SK-N-SH (cell line): ENCODE measurements at regions not wholly inside any gene's neighbourhood (a gene's known extent, or its start where the extent isn't known, plus 50 kb on each side); places are given as distances from the start of the nearest gene placed in this dataset.

Source experiments
- CTCF ChIA-PET: fragments of 300-600, 350-600 bp; formaldehyde crosslinking; extraction: SDS; loops from one replicate; lab custom pipeline; 2021; lab: Yijun Ruan, JAX
- POLR2A ChIA-PET: fragments of 350-600 bp; sonication (Branson Sonifier 250); formaldehyde crosslinking; extraction: SDS; loops from one replicate; lab custom pipeline; 2020; ENCODE audit warnings: antibody characterized with exemption, inconsistent platforms; lab: Yijun Ruan, JAX
- DNase-seq: peaks from one replicate; pipeline ENCODE4 v3.0.0; 2012
- H2AFZ ChIP-seq: fragments of 200-600 bp; sonication (generic); 2 replicates; pipeline ENCODE4 v1.8.1; 2016; ENCODE audit warnings: antibody characterized with exemption, mild to moderate bottlenecking, low read depth
- H3F3A ChIP-seq: fragments of 200-600 bp; sonication (generic); replicated peaks from 2 replicates; pipeline ENCODE3; 2016; ENCODE audit warnings: antibody characterized with exemption, mild to moderate bottlenecking; ENCODE audit not compliant: insufficient read depth
- H3K27ac ChIP-seq, 2 experiments: fragments of 200-500 bp in 1 of 2; fragments of 200-600 bp in 1 of 2; sonication (Bioruptor generic) in 1 of 2; sonication (generic), shearing (Covaris generic) in 1 of 2; 2 replicates each; pipeline versions ENCODE4 v1.5.1 to v1.6.1; 2014 to 2016; ENCODE audit warnings: low read depth in 2 of 2, inconsistent platforms in 1 of 2, low read length in 1 of 2, mild to moderate bottlenecking in 1 of 2, mixed read lengths in 1 of 2
- H3K27me3 ChIP-seq: fragments of 200-600 bp; sonication (generic), shearing (Covaris generic); 2 replicates; pipeline ENCODE4 v1.6.1; 2016; ENCODE audit warnings: mixed run types; ENCODE audit not compliant: insufficient read depth
- H3K36me3 ChIP-seq, 2 experiments: fragments of 200-500 bp in 1 of 2; fragments of 200-600 bp in 1 of 2; sonication (Bioruptor generic) in 1 of 2; sonication (generic) in 1 of 2; replicated peaks in 1 of 2; 2 replicates each; pipeline versions ENCODE3 to v1.5.1; 2014 to 2016; ENCODE audit warnings: low read length in 1 of 2, mild to moderate bottlenecking in 1 of 2; ENCODE audit not compliant: insufficient read depth in 2 of 2, control insufficient read depth in 1 of 2
- H3K4me1 ChIP-seq, 2 experiments: fragments of 200-500 bp in 1 of 2; fragments of 200-600 bp in 1 of 2; sonication (Bioruptor generic) in 1 of 2; sonication (generic), shearing (Covaris generic) in 1 of 2; 2 replicates each; pipeline versions ENCODE4 v1.5.1 to v1.6.1; 2014 to 2016; ENCODE audit warnings: low read depth in 1 of 2, low read length in 1 of 2, mixed run types in 1 of 2; ENCODE audit not compliant: insufficient read depth in 2 of 2, control insufficient read depth in 1 of 2
- H3K4me2 ChIP-seq: fragments of 200-600 bp; sonication (generic), shearing (Covaris generic); 2 replicates; pipeline ENCODE4 v1.6.1; 2017; ENCODE audit warnings: mixed run types
- H3K4me3 ChIP-seq, 2 experiments: fragments of 200-500 bp in 1 of 2; fragments of 200-600 bp in 1 of 2; sonication (Bioruptor generic) in 1 of 2; sonication (generic), shearing (Covaris generic) in 1 of 2; 2 replicates each; pipeline versions ENCODE4 v1.5.1 to v1.8.1; 2014 to 2016; ENCODE audit warnings: low read depth in 2 of 2, inconsistent platforms in 1 of 2, low read length in 1 of 2, mild to moderate bottlenecking in 1 of 2, mixed read lengths in 1 of 2, moderate library complexity in 1 of 2
- H3K79me2 ChIP-seq: fragments of 200-600 bp; sonication (generic); 2 replicates; pipeline ENCODE4 v1.8.1; 2017; ENCODE audit warnings: mild to moderate bottlenecking; ENCODE audit not compliant: insufficient read depth
- H3K9ac ChIP-seq: fragments of 200-600 bp; sonication (generic); 2 replicates; pipeline ENCODE4 v1.6.1; 2017; ENCODE audit warnings: mixed run types
- H3K9me2 ChIP-seq: fragments of 200-600 bp; sonication (generic); 2 replicates; pipeline ENCODE4 v1.6.1; 2017; ENCODE audit warnings: mixed run types
- H3K9me3 ChIP-seq: fragments of 200-600 bp; sonication (generic); 2 replicates; pipeline ENCODE4 v1.6.1; 2017; ENCODE audit warnings: mixed run types, mild to moderate bottlenecking, moderate library complexity
- H4K20me1 ChIP-seq: fragments of 200-600 bp; sonication (generic); 2 replicates; pipeline ENCODE4 v1.6.1; 2017; ENCODE audit warnings: mild to moderate bottlenecking, mixed run types; ENCODE audit not compliant: insufficient read depth
- EZH2phosphoT487 ChIP-seq: fragments of 200-600 bp; sonication (generic); IDR thresholded peaks from 2 replicates; pipeline ENCODE4 v1.6.1; 2017; ENCODE audit warnings: low read depth, mixed run types, mild to moderate bottlenecking, antibody characterized with exemption, moderate library complexity, borderline replicate concordance
- FOXM1 ChIP-seq: IDR thresholded peaks from 2 replicates; pipeline ENCODE4 v1.4.0; 2012; ENCODE audit warnings: low read depth, mild to moderate bottlenecking
- IRF3 ChIP-seq: fragments of 150-350 bp; IDR thresholded peaks from 2 replicates; pipeline ENCODE4 v1.6.1; 2016; ENCODE audit warnings: mild to moderate bottlenecking, low read depth, low read length
- JUND ChIP-seq: IDR thresholded peaks from 2 replicates; pipeline ENCODE4 v1.4.0; 2012
- NFIC ChIP-seq: IDR thresholded peaks from 2 replicates; pipeline ENCODE4 v1.4.0; 2012; ENCODE audit warnings: borderline replicate concordance
- NRF1 ChIP-seq: IDR thresholded peaks from 2 replicates; pipeline ENCODE4 v1.6.1; 2012; ENCODE audit warnings: low read depth, mild to moderate bottlenecking, low read length
- PBX3 ChIP-seq: IDR thresholded peaks from 2 replicates; pipeline ENCODE4; 2012
- RAD21 ChIP-seq: IDR thresholded peaks from 2 replicates; pipeline ENCODE4 v1.6.1; 2012; ENCODE audit warnings: mild to moderate bottlenecking, low read length
- REST ChIP-seq: IDR thresholded peaks from 2 replicates; pipeline ENCODE4 v1.6.1; 2012; ENCODE audit warnings: mild to moderate bottlenecking, low read depth, low read length, moderate library complexity
- RXRA ChIP-seq: IDR thresholded peaks from 2 replicates; pipeline ENCODE4 v1.4.0; 2012; ENCODE audit warnings: low read depth, mild to moderate bottlenecking, borderline replicate concordance
- TAF1 ChIP-seq: IDR thresholded peaks from 2 replicates; pipeline ENCODE4 v1.6.1; 2012; ENCODE audit warnings: low read depth, mild to moderate bottlenecking, low read length, moderate library complexity, borderline replicate concordance
- TCF12 ChIP-seq: IDR thresholded peaks from 2 replicates; pipeline ENCODE4 v1.4.0; 2012
- USF1 ChIP-seq: IDR thresholded peaks from 2 replicates; pipeline ENCODE4 v1.4.0; 2012; ENCODE audit warnings: low read depth, borderline replicate concordance
- USF2 ChIP-seq: fragments of 150-350 bp; IDR thresholded peaks from 2 replicates; pipeline ENCODE4 v1.6.1; 2017; ENCODE audit warnings: antibody characterized with exemption, low read length, low read depth, borderline replicate concordance
- ZBTB33 ChIP-seq: IDR thresholded peaks from 2 replicates; pipeline ENCODE4 v1.4.0; 2012; ENCODE audit warnings: low read depth, borderline replicate concordance
- WGBS: methylation state at CpG from one replicate; pipeline ENCODE4 v1.1.6; 2017; ENCODE audit warnings: low lambda C conversion rate; 5-methylcytosine and 5-hydroxymethylcytosine counted together

- Histone ChIP-seq H3K27ac (no peak overlapping the region), H3K36me3 (no peaks in the 10 kb centered on the region)
- POLR2A ChIA-PET, result no interaction called here
These were observed 57.9 kb upstream of the NPAP1 start for GRCh38 chr15:24617646-24618045.

More at GRCh38 chr15:24617646-24618045, 57.9 kb upstream of the NPAP1 start:
- Histone ChIP-seq H3K79me2 (no peaks in the 10 kb centered on the region), H3F3A (no peaks in the 10 kb centered on the region), H3K27me3 (no peaks in the 10 kb centered on the region), H3K4me3 (no peak overlapping the region), H4K20me1 (no peaks in the 10 kb centered on the region), H3K9ac (no peak overlapping the region), H3K4me1 (no peaks in the 10 kb centered on the region), H3K9me2 (no peaks in the 10 kb centered on the region), H2AFZ (no peak overlapping the region), H3K4me2 (no peak overlapping the region), H3K9me3 (no peaks in the 10 kb centered on the region)
- no peak for DNase-seq
- WGBS, result 34% methylated on average over 1 of the region's 1 CpG
- no peak for TF ChIP-seq EZH2phosphoT487
- TF ChIP-seq RXRA, result no peak
- no peak for TF ChIP-seq USF1
- TF ChIP-seq TAF1, result no peak
- TF ChIP-seq ZBTB33, result no peak
- TF ChIP-seq IRF3, result no peak
- TF ChIP-seq TCF12, result no peak
- no peak for TF ChIP-seq FOXM1
- no peak for TF ChIP-seq REST
- no peak for TF ChIP-seq USF2
- TF ChIP-seq PBX3, result no peak
- TF ChIP-seq NFIC, result no peak
- no peak for TF ChIP-seq JUND
- TF ChIP-seq RAD21, result no peak
- TF ChIP-seq NRF1, result no peak
- CTCF ChIA-PET, result no interaction called here
